RWPE2 (cell line): ENCODE measurements at regions not wholly inside any gene's neighbourhood (a gene's known extent, or its start where the extent isn't known, plus 50 kb on each side); places are given as distances from the start of the nearest gene placed in this dataset.

Experiments
- ATAC-seq: fragments of 200-7000 bp; cut with Tn5 transposase; 3 replicates; pipeline ENCODE4 v1.9.1; 2021; ENCODE audit warnings: low read depth
- DNase-seq: peaks from one replicate; pipeline ENCODE4 v3.0.0-alpha.2; 2020; ENCODE audit warnings: low spot score
- H3K27ac ChIP-seq: fragments of 450-650 bp; 2 replicates; pipeline ENCODE4 v1.5.1; 2017; ENCODE audit warnings: mild to moderate bottlenecking; ENCODE audit not compliant: poor library complexity, severe bottlenecking
- H3K27me3 ChIP-seq: fragments of 250-450 bp; sonication (Bioruptor Pico); 2 replicates; pipeline ENCODE4 v1.5.1; 2021; ENCODE audit warnings: mild to moderate bottlenecking, moderate library complexity; ENCODE audit not compliant: insufficient read depth, poor library complexity, severe bottlenecking
- H3K36me3 ChIP-seq: fragments of 250-450 bp; sonication (Bioruptor Pico); 2 replicates; pipeline ENCODE4 v1.5.1; 2020; ENCODE audit warnings: low read depth, mild to moderate bottlenecking, moderate library complexity
- H3K4me1 ChIP-seq: fragments of 250-450 bp; sonication (Bioruptor Pico); 2 replicates; pipeline ENCODE4 v1.5.1; 2021; ENCODE audit warnings: mild to moderate bottlenecking, moderate library complexity; ENCODE audit not compliant: insufficient read depth, poor library complexity, severe bottlenecking
- H3K4me3 ChIP-seq: fragments of 250-450 bp; sonication (Bioruptor Pico); 2 replicates; pipeline ENCODE4 v1.5.1; 2021; ENCODE audit warnings: mild to moderate bottlenecking, moderate library complexity; ENCODE audit not compliant: severe bottlenecking
- H3K9me3 ChIP-seq: fragments of 250-450 bp; sonication (Bioruptor Pico); 2 replicates; pipeline ENCODE4 v1.5.1; 2021; ENCODE audit warnings: mild to moderate bottlenecking, moderate library complexity; ENCODE audit not compliant: severe bottlenecking
- CTCF ChIP-seq: fragments of 450-650 bp; IDR thresholded peaks from one replicate; pipeline ENCODE4 v1.5.1; 2017; ENCODE audit warnings: mild to moderate bottlenecking, moderate library complexity; ENCODE audit not compliant: poor library complexity, severe bottlenecking

GRCh38 chr1:37259019-37259418 lies 215.4 kb upstream of the ZC3H12A start:
- Histone ChIP-seq H3K9me3 (no peaks in the 10 kb centered on the region), H3K4me3 (no peak overlapping the region), H3K36me3 (no peaks in the 10 kb centered on the region), H3K4me1 (no peaks in the 10 kb centered on the region), H3K27me3 (peaks cover 4% of the 10 kb centered on the region), H3K27ac (no peak overlapping the region)
- no peak for TF ChIP-seq CTCF
- DNase-seq (no peak), ATAC-seq (no peak)

GRCh38 chr1:37261129-37261528 lies 213.3 kb upstream of the ZC3H12A start:
- TF ChIP-seq CTCF: no peak
- no peaks in the 10 kb centered on the region for H3K36me3 ChIP-seq
- no peaks in the 10 kb centered on the region for H3K9me3 ChIP-seq
- no peak for ATAC-seq
- no peak overlapping the region for H3K4me3 ChIP-seq
- no peaks in the 10 kb centered on the region for H3K4me1 ChIP-seq
- H3K27ac ChIP-seq: no peak overlapping the region
- DNase-seq: no peak
- H3K27me3 ChIP-seq: no peaks in the 10 kb centered on the region

- TF ChIP-seq CTCF: no peak
- Histone ChIP-seq H3K4me1 (no peaks in the 10 kb centered on the region), H3K9me3 (no peaks in the 10 kb centered on the region), H3K4me3 (no peak overlapping the region), H3K27ac (no peak overlapping the region), H3K36me3 (no peaks in the 10 kb centered on the region), H3K27me3 (no peaks in the 10 kb centered on the region)
- DNase-seq (no peak), ATAC-seq (no peak)
These were observed 211.8 kb upstream of the ZC3H12A start for GRCh38 chr1:37262439-37263170.

DNA sequence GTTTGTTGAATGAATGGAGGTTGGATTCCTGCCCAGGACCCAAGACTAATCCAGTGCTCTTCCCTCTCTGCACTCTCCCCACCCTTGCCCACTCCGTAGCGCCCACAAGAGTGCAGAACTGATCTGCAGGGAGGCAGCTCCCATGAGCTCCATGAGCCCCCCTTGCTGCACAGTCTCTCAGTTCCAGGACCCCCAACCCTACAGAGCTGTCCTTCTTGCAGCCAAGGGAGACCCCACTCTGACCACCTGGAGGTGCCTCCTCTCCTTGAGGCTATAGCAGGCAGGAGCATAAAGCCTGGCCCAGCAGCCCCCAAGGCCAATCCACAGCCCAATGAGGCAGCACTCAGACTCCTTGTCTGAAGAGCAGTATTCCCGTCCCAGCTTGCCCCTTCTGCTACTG lies 209.2 kb upstream of the ZC3H12A start:
- no peak for TF ChIP-seq CTCF
- H3K4me3 ChIP-seq: no peak overlapping the region
- no peak overlapping the region for H3K27ac ChIP-seq
- no peak for ATAC-seq
- H3K4me1 ChIP-seq: no peaks in the 10 kb centered on the region
- no peaks in the 10 kb centered on the region for H3K36me3 ChIP-seq
- H3K27me3 ChIP-seq: no peaks in the 10 kb centered on the region
- no peak for DNase-seq
- no peaks in the 10 kb centered on the region for H3K9me3 ChIP-seq
